Fibroblast of pulmonary artery (primary cell): ENCODE measurements at regions not wholly inside any gene's neighbourhood (a gene's known extent, or its start where the extent isn't known, plus 50 kb on each side); places are given as distances from the start of the nearest gene placed in this dataset.

Experiments used
- DNase-seq: peaks from one replicate; pipeline ENCODE4 v3.0.0-alpha.2; 2010; ENCODE audit warnings: low read depth
- H3K4me3 ChIP-seq: replicated peaks from 2 replicates; pipeline ENCODE4 v1.5.1; 2011; ENCODE audit warnings: low read depth, mild to moderate bottlenecking, control low read depth, low read length, moderate library complexity
- CTCF ChIP-seq: IDR thresholded peaks from 2 replicates; pipeline ENCODE4 v1.5.1; 2011; ENCODE audit warnings: mild to moderate bottlenecking, control low read depth, low read length, inconsistent platforms; ENCODE audit errors: missing control alignments

DNA sequence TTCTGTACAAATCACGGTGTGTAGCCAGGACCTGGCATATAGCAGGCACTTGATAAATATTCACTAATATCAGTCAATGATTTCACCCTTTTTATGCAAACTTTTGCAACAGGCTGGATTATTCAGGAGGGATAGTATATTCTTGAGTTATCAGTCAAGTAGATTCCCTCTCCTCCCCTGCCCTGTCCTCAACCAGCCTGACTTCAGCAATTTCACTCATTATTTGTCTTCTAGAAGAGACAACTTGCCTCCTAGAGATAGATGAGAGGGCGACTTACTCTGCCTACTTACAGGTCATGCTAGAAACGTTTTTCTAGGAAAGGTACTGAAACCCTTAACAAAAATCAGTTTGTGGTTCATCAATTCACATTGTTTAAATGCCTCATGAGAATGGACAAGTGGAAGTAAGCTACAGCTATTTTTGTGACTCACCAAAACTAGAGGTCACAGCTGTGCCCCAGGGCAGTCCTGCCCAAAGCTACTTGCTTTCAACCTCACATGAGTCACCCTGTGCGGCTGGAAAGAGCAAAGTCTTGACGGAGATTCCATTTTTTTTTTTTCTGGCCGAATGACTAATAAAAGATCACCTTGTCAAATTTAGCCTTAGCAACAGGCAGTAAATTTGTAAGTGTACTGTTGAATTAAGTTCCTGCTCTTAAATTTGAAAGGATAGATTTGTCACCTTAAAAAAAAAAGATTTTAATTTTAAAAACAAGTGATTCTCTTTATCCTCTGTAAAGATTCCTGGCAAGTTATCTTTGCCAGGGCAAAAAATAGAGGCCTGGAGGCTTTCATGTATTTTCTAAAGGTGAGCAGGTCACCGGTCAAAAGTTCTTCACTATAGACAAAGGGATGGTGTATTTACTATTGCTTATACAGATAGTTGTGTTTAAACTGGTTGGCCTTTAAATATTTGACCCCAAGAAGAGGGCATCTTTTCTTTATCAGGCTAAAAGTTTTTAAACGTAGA, 109.0 kb upstream of the SLC35G4 start:
- peak; percentile 91 for DNase-seq
- H3K4me3 ChIP-seq: no peak overlapping the region
- TF ChIP-seq CTCF: no peak

- no peak for TF ChIP-seq CTCF
- DNase-seq: no peak
- H3K4me3 ChIP-seq: no peak overlapping the region
Measured at GRCh38 chr18:11498821-11499220, 110.6 kb upstream of the SLC35G4 start.

DNA sequence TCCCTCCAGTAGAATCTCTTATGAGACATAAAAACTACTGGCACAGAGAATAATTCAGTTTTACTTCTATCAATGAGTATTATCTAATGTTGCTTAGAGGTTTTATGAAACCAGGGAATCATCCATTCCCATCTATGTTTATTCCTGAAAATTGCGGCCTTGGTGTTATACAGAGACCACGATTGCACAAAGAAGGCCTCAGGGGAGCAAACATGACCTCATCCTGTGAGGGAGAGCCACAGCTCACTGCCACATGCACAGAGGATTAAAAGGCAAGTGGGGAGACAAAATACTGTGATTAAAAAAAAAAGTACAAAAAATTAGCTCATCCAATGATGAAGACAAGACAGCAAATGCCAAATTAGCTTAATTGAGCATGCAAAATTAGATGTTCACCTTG, 111.8 kb upstream of the SLC35G4 start:
- DNase-seq: peak; percentile 25
- no peak overlapping the region for H3K4me3 ChIP-seq
- no peak for TF ChIP-seq CTCF

DNA sequence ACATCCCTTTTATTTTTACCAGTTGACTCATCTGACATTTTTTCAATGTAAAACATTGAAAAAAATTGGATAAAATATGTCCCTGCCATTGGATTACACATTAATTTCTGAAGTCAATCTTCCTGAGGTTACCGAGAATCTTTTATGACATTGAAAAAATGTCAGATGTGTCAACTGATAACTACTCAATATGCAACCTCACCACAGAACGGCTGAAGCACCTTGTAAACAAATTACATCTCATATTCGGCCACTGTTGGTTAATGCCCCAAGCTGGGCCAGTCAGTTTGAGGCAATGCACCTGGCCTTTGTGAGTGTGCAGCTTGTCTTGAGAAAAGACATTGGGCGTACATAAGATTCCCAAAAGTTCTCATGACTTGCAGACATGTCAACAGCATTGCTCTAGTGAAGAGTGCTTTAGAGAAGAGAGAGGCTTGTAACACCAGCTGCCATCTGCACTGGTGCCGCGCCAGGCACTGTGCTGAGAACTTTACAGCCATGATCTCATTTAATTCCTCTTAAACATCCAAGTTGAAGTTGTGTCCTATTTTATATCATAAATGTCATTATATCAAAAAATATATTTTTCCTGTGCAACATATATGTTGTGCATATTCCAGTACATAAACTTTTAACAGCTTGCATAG, 112.7 kb upstream of the SLC35G4 start:
- no peak for TF ChIP-seq CTCF
- no peak for DNase-seq
- H3K4me3 ChIP-seq: no peak overlapping the region

GRCh38 chr18:11495441-11495840, 114.0 kb upstream of the SLC35G4 start:
- TF ChIP-seq CTCF: no peak
- no peak overlapping the region for H3K4me3 ChIP-seq
- no peak for DNase-seq

DNA sequence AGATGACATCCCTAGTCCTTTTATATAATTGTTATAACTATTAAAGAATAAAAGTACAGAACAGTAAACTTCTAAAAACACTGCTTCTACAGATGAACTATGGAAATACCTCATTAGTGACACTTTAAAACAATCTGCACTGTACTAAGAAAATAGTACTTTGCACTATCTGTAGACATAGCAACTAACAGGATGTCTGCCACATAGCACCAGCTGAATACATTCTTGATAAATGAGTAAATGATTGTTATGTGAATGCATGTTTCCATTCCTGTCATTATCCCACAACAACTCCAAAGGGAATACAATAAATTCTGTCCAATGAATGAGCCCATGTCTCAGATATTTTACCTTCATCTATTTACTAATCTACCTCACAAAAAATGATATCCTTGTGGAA, 115.3 kb upstream of the SLC35G4 start:
- DNase-seq: peak; percentile 37
- TF ChIP-seq CTCF: no peak
- H3K4me3 ChIP-seq: no peak overlapping the region
